ENCODE measurements at regions not wholly inside any gene's neighbourhood (a gene's known extent, or its start where the extent isn't known, plus 50 kb on each side); places are given as distances from the start of the nearest gene placed in this dataset.

DNA sequence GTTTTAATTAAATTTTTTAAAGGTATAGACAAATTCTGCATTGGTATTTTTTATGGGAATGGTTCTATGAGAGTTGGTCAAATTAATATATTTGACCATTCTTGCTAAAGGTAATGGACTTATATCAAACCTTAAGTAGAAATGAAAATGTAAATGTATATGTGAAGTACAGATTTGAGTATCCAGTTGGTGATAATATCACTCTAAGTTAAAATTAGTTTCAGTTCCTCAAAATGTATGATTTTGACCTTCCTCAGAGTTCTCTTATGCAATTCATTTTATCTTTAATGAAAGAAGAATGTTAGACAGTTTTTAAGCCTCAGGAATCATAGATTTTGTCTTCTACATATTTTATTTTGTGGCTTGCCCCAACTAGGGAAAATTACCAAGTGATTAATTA is 1291.5 kb upstream of the B3GALT2 start:
- TF ChIP-seq CTCF (IDR thresholded peaks at IDR 0.05) = no peak
- intact Hi-C loops (cut with DNase I) = no loop called here
- Histone ChIP-seq H3K27ac (no peak overlapping the region), H3K4me1 (no peaks in the 10 kb centered on the region), H3K9me3 (no peaks in the 10 kb centered on the region), H3K27me3 (ENCODE audit: low read depth) (no peaks in the 10 kb centered on the region), H3K4me3 (no peak overlapping the region), H3K36me3 (no peaks in the 10 kb centered on the region)
- ATAC-seq (no peak), DNase-seq (no peak)

GRCh38 chr1:194476872-194477271 is 1290.5 kb upstream of the B3GALT2 start:
- Histone ChIP-seq H3K9me3 (no peaks in the 10 kb centered on the region), H3K36me3 (no peaks in the 10 kb centered on the region), H3K4me1 (no peaks in the 10 kb centered on the region), H3K4me3 (no peak overlapping the region), H3K27me3 (ENCODE audit: low read depth) (no peaks in the 10 kb centered on the region), H3K27ac (no peak overlapping the region)
- ATAC-seq (no peak), DNase-seq (no peak)
- no peak for TF ChIP-seq CTCF (IDR thresholded peaks at IDR 0.05)
- intact Hi-C loops (cut with DNase I) = no loop called here

DNA sequence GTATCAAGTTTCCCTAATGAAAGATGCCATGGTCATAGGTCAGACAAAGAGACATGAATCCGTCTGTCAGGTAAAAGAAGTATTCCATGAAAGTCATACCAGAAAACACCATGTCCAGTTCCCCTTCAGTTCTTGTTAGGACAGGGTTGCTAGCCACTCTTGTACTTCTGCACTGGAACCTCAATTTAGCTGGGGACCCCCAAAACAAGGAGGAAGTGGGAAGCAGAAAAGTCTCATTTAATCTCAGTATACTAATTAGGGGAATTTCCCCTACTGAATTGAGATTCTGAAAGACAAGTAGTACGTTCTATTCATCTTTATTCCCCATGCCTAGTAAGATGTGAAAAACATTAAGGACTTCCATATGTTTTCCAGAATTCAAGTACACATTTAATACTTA is 1289.9 kb upstream of the B3GALT2 start:
- intact Hi-C loops (cut with DNase I) = no loop called here

GRCh38 chr1:194474701-194475100 is 1288.3 kb upstream of the B3GALT2 start:
- intact Hi-C loops (cut with DNase I) = no loop called here
- no peaks in the 10 kb centered on the region for H3K27me3 ChIP-seq (ENCODE audit: low read depth)
- no peaks in the 10 kb centered on the region for H3K36me3 ChIP-seq
- no peak overlapping the region for H3K27ac ChIP-seq
- DNase-seq (no peak), ATAC-seq (no peak)
- H3K9me3 ChIP-seq = no peaks in the 10 kb centered on the region
- no peaks in the 10 kb centered on the region for H3K4me1 ChIP-seq
- no peak overlapping the region for H3K4me3 ChIP-seq
- no peak for TF ChIP-seq CTCF (IDR thresholded peaks at IDR 0.05)

More for the DNA sequence above, 1289.9 kb upstream of the B3GALT2 start:
- no peak for ATAC-seq
- Histone ChIP-seq H3K9me3 (no peaks in the 10 kb centered on the region), H3K4me1 (no peaks in the 10 kb centered on the region), H3K27me3 (ENCODE audit: low read depth) (no peaks in the 10 kb centered on the region), H3K4me3 (no peak overlapping the region), H3K36me3 (no peaks in the 10 kb centered on the region), H3K27ac (no peak overlapping the region)
- DNase-seq = no peak
- no peak for TF ChIP-seq CTCF (IDR thresholded peaks at IDR 0.05)

- no peak for DNase-seq
- TF ChIP-seq CTCF (IDR thresholded peaks at IDR 0.05) = no peak
- no peak for ATAC-seq
Measured at GRCh38 chr1:194473766-194474165, 1287.4 kb upstream of the B3GALT2 start.

DNA sequence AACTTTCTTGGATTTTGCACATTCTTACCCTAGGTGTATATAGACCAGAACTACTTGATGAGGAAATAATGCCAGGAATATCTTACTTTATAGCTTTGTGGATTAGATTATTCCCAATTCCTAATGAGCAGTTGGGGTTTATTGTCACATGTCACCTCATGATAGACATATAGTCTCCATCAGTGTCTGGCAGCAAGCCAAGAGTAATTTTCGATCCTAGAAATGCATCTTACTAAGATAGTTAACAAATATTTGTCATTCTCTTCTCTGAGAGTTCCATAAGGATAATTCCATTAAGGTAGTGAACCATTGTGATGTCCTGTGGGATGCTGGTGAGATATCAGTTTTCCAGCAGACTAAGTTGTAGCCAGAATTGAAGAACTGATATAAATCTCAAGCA is 1282.9 kb upstream of the B3GALT2 start:
- no peaks in the 10 kb centered on the region for H3K27me3 ChIP-seq (ENCODE audit: low read depth)
- intact Hi-C loops (cut with DNase I) = no loop called here
- H3K4me3 ChIP-seq = no peak overlapping the region
- H3K27ac ChIP-seq = no peak overlapping the region
- no peaks in the 10 kb centered on the region for H3K36me3 ChIP-seq
- no peak for ATAC-seq
- no peaks in the 10 kb centered on the region for H3K4me1 ChIP-seq
- TF ChIP-seq CTCF (IDR thresholded peaks at IDR 0.05) = no peak
- no peaks in the 10 kb centered on the region for H3K9me3 ChIP-seq
- DNase-seq = no peak

More at GRCh38 chr1:194473766-194474165, 1287.4 kb upstream of the B3GALT2 start:
- Histone ChIP-seq H3K27me3 (ENCODE audit: low read depth) (no peaks in the 10 kb centered on the region), H3K4me1 (no peaks in the 10 kb centered on the region), H3K9me3 (no peaks in the 10 kb centered on the region), H3K4me3 (no peak overlapping the region), H3K27ac (no peak overlapping the region), H3K36me3 (no peaks in the 10 kb centered on the region)
- intact Hi-C loops (cut with DNase I) = no loop called here
